GM12878 (cell line): ENCODE measurements at regions not wholly inside any gene's neighbourhood (a gene's known extent, or its start where the extent isn't known, plus 50 kb on each side); places are given as distances from the start of the nearest gene placed in this dataset.

Source experiments
- ATAC-seq: fragments of 200-7000 bp; cut with Tn5 transposase; 3 replicates; pipeline ENCODE4 v1.9.1; 2020; ENCODE audit warnings: mild to moderate bottlenecking, moderate library complexity
- BruUV-seq: library from RNA; stranded (reverse); fragments of 400-500 nt; replicated peaks from 2 replicates; lab custom pipeline; 2021; lab: Mats Ljungman, UMichigan
- CTCF ChIA-PET: fragments of 300-600 bp; sonication (Branson Sonifier 250); formaldehyde crosslinking; extraction: SDS; loops from one replicate; lab custom pipeline; 2021; ENCODE audit warnings: inconsistent platforms; lab: Yijun Ruan, JAX
- POLR2A ChIA-PET: fragments of 350-600 bp; formaldehyde crosslinking; extraction: SDS; loops from one replicate; lab custom pipeline; 2021; ENCODE audit warnings: inconsistent platforms; lab: Charles Lee
- RAD21 ChIA-PET: fragments of 300-600 bp; sonication (Branson Sonifier 250); formaldehyde crosslinking; loops from one replicate; lab custom pipeline; 2023; ENCODE audit warnings: antibody characterized with exemption; ENCODE audit not compliant: unreplicated experiment; lab: Charles Lee
- SMC1A ChIA-PET: fragments of 300-600 bp; sonication (Branson Sonifier 250); formaldehyde crosslinking; loops from one replicate; lab custom pipeline; 2023; ENCODE audit not compliant: unreplicated experiment, uncharacterized antibody; lab: Charles Lee
- DNase-seq: peaks from one replicate; pipeline ENCODE4 v3.0.0-alpha.2; 2011; ENCODE audit warnings: low read depth, low spot score
- FAIRE-seq: peaks from 3 replicates; lab custom pipeline; 2011; peaks lifted over from hg19 to GRCh38; lab: Jason Lieb, UNC
- H2AFZ ChIP-seq: 2 replicates; pipeline ENCODE4 v1.6.0; 2011; ENCODE audit warnings: low read depth, low read length, control low read depth; ENCODE audit not compliant: control insufficient read depth
- H3K27ac ChIP-seq: 2 replicates; pipeline ENCODE4 v1.5.1; 2011; ENCODE audit warnings: control low read depth; ENCODE audit not compliant: control insufficient read depth, insufficient read depth
- H3K27me3 ChIP-seq, 2 experiments: replicated peaks in 1 of 2; 2 replicates each; pipeline versions ENCODE4 v1.6.0 to v1.6.1; 2011; ENCODE audit warnings: low read length in 1 of 2; ENCODE audit not compliant: control insufficient read depth in 2 of 2, insufficient read depth in 2 of 2
- H3K36me3 ChIP-seq, 2 experiments: 2 replicates each; pipeline ENCODE4 v1.5.1; 2011; ENCODE audit warnings: low read length in 1 of 2; ENCODE audit not compliant: control insufficient read depth in 2 of 2, insufficient read depth in 2 of 2
- H3K4me1 ChIP-seq: 2 replicates; pipeline ENCODE4 v1.6.1; 2011; ENCODE audit warnings: mild to moderate bottlenecking, low read length, moderate library complexity, mixed read lengths; ENCODE audit not compliant: control insufficient read depth, insufficient read depth
- H3K4me2 ChIP-seq: 2 replicates; pipeline ENCODE4 v1.6.0; 2011; ENCODE audit warnings: control low read depth; ENCODE audit not compliant: control insufficient read depth, insufficient read depth
- H3K4me3 ChIP-seq: fragments of 200-600 bp; sonication (generic); 2 replicates; pipeline ENCODE4 v1.5.1; 2016
- H3K79me2 ChIP-seq: 2 replicates; pipeline ENCODE4 v1.6.0; 2011; ENCODE audit warnings: low read length; ENCODE audit not compliant: control insufficient read depth, insufficient read depth
- H3K9ac ChIP-seq: 2 replicates; pipeline ENCODE4 v1.8.0; 2011; ENCODE audit warnings: low read length, control low read depth, mixed read lengths; ENCODE audit not compliant: control insufficient read depth, insufficient read depth
- H3K9me3 ChIP-seq: replicated peaks from 3 replicates; pipeline ENCODE4 v1.5.1; 2011; ENCODE audit warnings: mild to moderate bottlenecking, low read length; ENCODE audit not compliant: control insufficient read depth, insufficient read depth
- H4K20me1 ChIP-seq: 2 replicates; pipeline ENCODE4 v1.6.0; 2011; ENCODE audit not compliant: control insufficient read depth, insufficient read depth
- ASH2L ChIP-seq: fragments of 300-600, 200-600 bp; sonication (generic); IDR thresholded peaks from 2 replicates; pipeline ENCODE4 v1.6.1; 2017; ENCODE audit warnings: low read depth, mild to moderate bottlenecking, borderline replicate concordance
- ATF7 ChIP-seq: fragments of 450-650 bp; IDR thresholded peaks from 2 replicates; pipeline ENCODE4 v1.6.1; 2016; ENCODE audit warnings: low read depth, mild to moderate bottlenecking
- BACH1 ChIP-seq: fragments of 450-650 bp; IDR thresholded peaks from 2 replicates; pipeline ENCODE4 v1.6.1; 2017; ENCODE audit warnings: mild to moderate bottlenecking, borderline replicate concordance
- BCL11A ChIP-seq: IDR thresholded peaks from 2 replicates; pipeline ENCODE4 v1.6.1; 2011; ENCODE audit warnings: low read depth, low read length
- BCLAF1 ChIP-seq: fragments of 450-650 bp; IDR thresholded peaks from 2 replicates; pipeline ENCODE4 v1.6.1; 2017; ENCODE audit warnings: antibody characterized with exemption, mild to moderate bottlenecking, moderate library complexity
- CEBPB ChIP-seq, 2 experiments: fragments of 150-350 bp in 1 of 2; IDR thresholded peaks; 2 replicates each; pipeline ENCODE4 v1.6.1; 2012 to 2014; ENCODE audit warnings: low read depth in 2 of 2, low read length in 2 of 2, borderline replicate concordance in 1 of 2, inconsistent platforms in 1 of 2
- CEBPZ ChIP-seq: fragments of 150-350 bp; IDR thresholded peaks from 2 replicates; pipeline ENCODE4 v1.6.1; 2016; ENCODE audit warnings: low read depth, low read length
- CHD2 ChIP-seq: IDR thresholded peaks from 2 replicates; pipeline ENCODE4 v1.6.1; 2011; ENCODE audit warnings: low read depth, low read length, improper control_type of control experiment, borderline replicate concordance
- CHD4 ChIP-seq: fragments of 200-600 bp; sonication (generic); IDR thresholded peaks from 2 replicates; pipeline ENCODE4 v1.6.1; 2016; ENCODE audit warnings: mild to moderate bottlenecking
- HDGF ChIP-seq: fragments of 450-650 bp; IDR thresholded peaks from 2 replicates; pipeline ENCODE4 v1.6.1; 2016; ENCODE audit warnings: antibody characterized with exemption
- IRF4 ChIP-seq: IDR thresholded peaks from 2 replicates; pipeline ENCODE4 v1.6.1; 2011; ENCODE audit warnings: low read depth, low read length
- MYB ChIP-seq: fragments of 150-350 bp; IDR thresholded peaks from 2 replicates; pipeline ENCODE4 v1.6.1; 2014; ENCODE audit warnings: mild to moderate bottlenecking, low read depth, low read length, borderline replicate concordance
- NFYA ChIP-seq: IDR thresholded peaks from 2 replicates; pipeline ENCODE4 v1.6.1; 2011; ENCODE audit warnings: low read depth, mild to moderate bottlenecking, low read length, improper control_type of control experiment, borderline replicate concordance
- RCOR1 ChIP-seq: conservative IDR thresholded peaks from 2 replicates; pipeline ENCODE4 v1.6.1; 2012; ENCODE audit warnings: low read depth, low read length, improper control_type of control experiment
- RELA ChIP-seq: fragments of 450-650 bp; IDR thresholded peaks from 2 replicates; pipeline ENCODE4 v1.8.0; 2014; ENCODE audit warnings: borderline replicate concordance; ENCODE audit not compliant: partially characterized antibody
- RFX5 ChIP-seq: IDR thresholded peaks from 2 replicates; pipeline ENCODE4 v1.6.1; 2011; ENCODE audit warnings: low read depth, low read length, improper control_type of control experiment
- SIN3A ChIP-seq: IDR thresholded peaks from 2 replicates; pipeline ENCODE4 v1.6.1; 2012; ENCODE audit warnings: low read depth, low read length, improper control_type of control experiment
- STAT1 ChIP-seq: fragments of 450-650 bp; conservative IDR thresholded peaks from 2 replicates; pipeline ENCODE4 v1.6.1; 2014; ENCODE audit warnings: antibody characterized with exemption, mild to moderate bottlenecking
- ZSCAN29 ChIP-seq: fragments of 450-650 bp; IDR thresholded peaks from 2 replicates; pipeline ENCODE4 v1.6.1; 2017; ENCODE audit warnings: mild to moderate bottlenecking, moderate library complexity
- WGBS: methylation state at CpG from one replicate; pipeline ENCODE4 v1.1.6; 2016; ENCODE audit warnings: low lambda C conversion rate; ENCODE audit not compliant: insufficient replicate concordance, insufficient coverage; ENCODE audit errors: missing lambda C conversion rate; 5-methylcytosine and 5-hydroxymethylcytosine counted together
- in situ Hi-C: fragments of 300-500 bp; cut with MboI; formaldehyde crosslinking; loops from 9 replicates; pipeline ENCODE4 v1.14.3; 2018; ENCODE audit warnings: mixed read lengths
- intact Hi-C: fragments of 100-400 bp; cut with micrococcal nuclease; formaldehyde crosslinking; loops from one replicate; pipeline ENCODE4 v1.14.2; 2022; ENCODE audit not compliant: unreplicated experiment

GRCh38 chr14:83172363-83172762 is 1638.7 kb upstream of the SEL1L start:
- Histone ChIP-seq H3K4me3 (no peak overlapping the region), H3K27me3 (no peaks in the 10 kb centered on the region), H3K4me1 (no peaks in the 10 kb centered on the region), H3K79me2 (no peaks in the 10 kb centered on the region), H3K9ac (no peak overlapping the region), H2AFZ (no peak overlapping the region), H3K36me3 (no peaks in the 10 kb centered on the region), H3K9me3 (no peaks in the 10 kb centered on the region), H3K4me2 (no peak overlapping the region), H3K27ac (no peak overlapping the region), H4K20me1 (no peaks in the 10 kb centered on the region)
- 72% methylated on average over 2 of the region's 2 CpGs for WGBS
- no peak for TF ChIP-seq CEBPB (IDR thresholded peaks at IDR 0.05; ENCODE audit: borderline replicate concordance in 1 of 2, low read depth in 2 of 2, low read length in 2 of 2)
- TF ChIP-seq BCL11A: no peak
- TF ChIP-seq HDGF: no peak
- TF ChIP-seq RCOR1: no peak
- TF ChIP-seq MYB: no peak
- no peak for TF ChIP-seq STAT1
- TF ChIP-seq BACH1: no peak
- TF ChIP-seq CHD4: no peak
- TF ChIP-seq RFX5: no peak
- no peak for TF ChIP-seq CHD2
- no peak for TF ChIP-seq ATF7
- no peak for TF ChIP-seq CEBPZ
- no peak for TF ChIP-seq RELA
- no peak for TF ChIP-seq ZSCAN29
- no peak for TF ChIP-seq IRF4
- TF ChIP-seq NFYA: no peak
- no peak for TF ChIP-seq SIN3A
- no peak for TF ChIP-seq ASH2L
- TF ChIP-seq BCLAF1: no peak
- BruUV-seq: no TSS peak
- DNase-seq: no peak
- SMC1A ChIA-PET: no interaction called here
- ATAC-seq: peak; percentile 46
- RAD21 ChIA-PET: no interaction called here
- POLR2A ChIA-PET: no interaction called here
- intact Hi-C loops: no loop called here
- no peak for FAIRE-seq
- in situ Hi-C loops: no loop called here
- CTCF ChIA-PET: no interaction called here
